ENCODE measurements at regions not wholly inside any gene's neighbourhood (a gene's known extent, or its start where the extent isn't known, plus 50 kb on each side); places are given as distances from the start of the nearest gene placed in this dataset.
"Not testable (repeated sequence)": the region's sequence is repeated elsewhere in the genome, so short reads cannot be mapped to it uniquely, and the experiment has no call there.

DNA sequence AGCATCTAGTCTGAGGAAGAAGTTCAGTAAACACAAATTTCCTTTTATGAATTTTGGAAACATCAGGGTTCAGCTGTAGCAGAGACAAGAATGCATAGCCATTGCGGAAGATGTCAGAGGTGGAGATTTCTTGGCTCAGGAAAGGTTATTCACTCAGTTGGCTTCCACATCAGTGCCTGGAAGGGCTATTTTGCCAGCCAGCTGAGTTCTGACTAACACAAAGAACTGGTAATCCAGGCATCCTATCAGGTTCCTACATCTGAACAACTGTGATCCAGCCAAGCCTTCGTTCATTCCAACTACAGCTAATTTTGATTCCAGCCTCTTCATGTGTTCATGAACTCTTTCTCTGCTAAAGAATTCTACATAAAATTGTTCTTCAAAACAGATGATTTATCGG is 965.6 kb downstream of the XPNPEP1 start:
- Mint-ChIP-seq H3K27ac (no peak overlapping the region), H3K27me3 (no peaks in the 10 kb centered on the region)

GRCh38 chr10:108956149-108956548 is 967.2 kb downstream of the XPNPEP1 start:
- no peaks in the 10 kb centered on the region for H3K4me1 Mint-ChIP-seq
- H3K4me3 Mint-ChIP-seq: no peak overlapping the region
- no peak for DNase-seq
- H3K9me3 Mint-ChIP-seq: peaks cover 11% of the 10 kb centered on the region
- no peak for ATAC-seq (ENCODE audit: low read depth)
- POLR2A ChIA-PET: no interaction called here
- no peaks in the 10 kb centered on the region for H3K27me3 Mint-ChIP-seq
- H3K27ac Mint-ChIP-seq: no peak overlapping the region
- H3K36me3 Mint-ChIP-seq: no peaks in the 10 kb centered on the region

More for the DNA sequence above, 965.6 kb downstream of the XPNPEP1 start:
- POLR2A ChIA-PET: no interaction called here
- no peak for ATAC-seq (ENCODE audit: low read depth)
- DNase-seq: no peak
- Mint-ChIP-seq H3K4me3 (no peak overlapping the region), H3K4me1 (no peaks in the 10 kb centered on the region), H3K36me3 (no peaks in the 10 kb centered on the region), H3K9me3 (peaks cover 6% of the 10 kb centered on the region)

- not testable (repeated sequence) for H3K9me3 Mint-ChIP-seq; ATAC-seq (ENCODE audit: low read depth); H3K27me3 Mint-ChIP-seq
Measured at GRCh38 chr10:108920029-108920428, 1003.3 kb downstream of the XPNPEP1 start.

DNA sequence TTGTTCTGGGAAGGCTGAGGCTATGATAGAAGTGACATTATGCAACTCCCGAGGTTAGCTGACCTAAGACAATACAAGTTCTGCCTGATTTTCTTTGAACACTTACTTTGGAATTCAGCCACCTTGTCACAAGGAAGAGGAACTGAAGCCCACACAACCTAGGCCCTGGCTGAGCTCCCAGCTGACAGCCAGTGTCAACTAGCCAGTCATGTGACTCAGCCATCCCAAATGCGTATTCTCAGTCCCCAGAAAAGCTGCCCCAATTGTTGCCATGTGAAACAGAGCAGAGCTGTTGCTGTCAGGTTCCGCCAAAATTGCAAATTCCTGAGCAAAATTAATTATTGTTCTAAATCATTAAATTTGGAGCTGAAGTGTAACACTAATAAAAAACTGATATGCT is 1010.0 kb downstream of the XPNPEP1 start:
- ATAC-seq (ENCODE audit: low read depth) (no peak), DNase-seq (no peak)
- no peaks in the 10 kb centered on the region for H3K4me1 Mint-ChIP-seq
- H3K27me3 Mint-ChIP-seq: peaks cover 11% of the 10 kb centered on the region
- POLR2A ChIA-PET: no interaction called here
- H3K36me3 Mint-ChIP-seq: no peaks in the 10 kb centered on the region
- H3K4me3 Mint-ChIP-seq: no peak overlapping the region
- H3K27ac Mint-ChIP-seq: no peak overlapping the region
- H3K9me3 Mint-ChIP-seq: peaks cover 2% of the 10 kb centered on the region

More at GRCh38 chr10:108920029-108920428, 1003.3 kb downstream of the XPNPEP1 start:
- DNase-seq, POLR2A ChIA-PET, H3K4me3 Mint-ChIP-seq, H3K27ac Mint-ChIP-seq, H3K4me1 Mint-ChIP-seq, H3K36me3 Mint-ChIP-seq: not testable (repeated sequence)

- POLR2A ChIA-PET: no interaction called here
- Mint-ChIP-seq H3K36me3 (no peaks in the 10 kb centered on the region), H3K9me3 (peaks cover 2% of the 10 kb centered on the region), H3K27ac (no peak overlapping the region), H3K4me3 (no peak overlapping the region), H3K27me3 (peaks cover 11% of the 10 kb centered on the region), H3K4me1 (no peaks in the 10 kb centered on the region)
- DNase-seq (no peak), ATAC-seq (ENCODE audit: low read depth) (no peak)
Measured at GRCh38 chr10:108911814-108912541, 1011.3 kb downstream of the XPNPEP1 start.

DNA sequence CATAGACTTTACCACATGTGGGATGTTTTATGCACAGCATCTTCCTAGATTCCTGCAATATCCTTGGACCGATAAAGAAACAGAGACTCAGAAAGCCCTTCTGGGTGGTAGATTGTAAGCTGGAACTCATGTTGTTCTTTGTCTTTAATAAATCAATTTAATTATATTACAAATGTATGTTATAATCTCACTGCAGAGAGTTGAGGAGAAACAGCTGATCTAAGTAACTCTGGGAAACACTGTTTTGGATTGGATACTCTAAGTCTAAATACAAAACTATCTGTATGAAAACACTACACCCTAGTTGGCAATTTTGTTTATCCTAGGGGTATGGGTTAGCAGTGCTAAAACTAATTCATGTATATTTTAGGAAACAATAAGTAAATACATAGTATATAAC is 1015.2 kb downstream of the XPNPEP1 start:
- Mint-ChIP-seq H3K4me1 (no peaks in the 10 kb centered on the region), H3K4me3 (no peak overlapping the region), H3K27ac (no peak overlapping the region), H3K9me3 (peaks cover 5% of the 10 kb centered on the region), H3K27me3 (peaks cover 9% of the 10 kb centered on the region), H3K36me3 (no peaks in the 10 kb centered on the region)
- POLR2A ChIA-PET: no interaction called here
- DNase-seq (no peak), ATAC-seq (ENCODE audit: low read depth) (no peak)

GRCh38 chr10:108905821-108906220 is 1017.5 kb downstream of the XPNPEP1 start:
- Mint-ChIP-seq H3K27me3 (no peaks in the 10 kb centered on the region), H3K27ac (no peak overlapping the region), H3K4me3 (no peak overlapping the region), H3K4me1 (no peaks in the 10 kb centered on the region), H3K9me3 (peaks cover 5% of the 10 kb centered on the region), H3K36me3 (no peaks in the 10 kb centered on the region)
- POLR2A ChIA-PET: no interaction called here
- DNase-seq: no peak
- no peak for ATAC-seq (ENCODE audit: low read depth)

- Mint-ChIP-seq H3K27me3 (no peaks in the 10 kb centered on the region), H3K27ac (no peak overlapping the region), H3K4me3 (no peak overlapping the region), H3K9me3 (peaks cover 3% of the 10 kb centered on the region), H3K4me1 (no peaks in the 10 kb centered on the region), H3K36me3 (no peaks in the 10 kb centered on the region)
- no peak for ATAC-seq (ENCODE audit: low read depth)
- POLR2A ChIA-PET: no interaction called here
- no peak for DNase-seq
Measured at GRCh38 chr10:108905171-108905570, 1018.1 kb downstream of the XPNPEP1 start.

DNA sequence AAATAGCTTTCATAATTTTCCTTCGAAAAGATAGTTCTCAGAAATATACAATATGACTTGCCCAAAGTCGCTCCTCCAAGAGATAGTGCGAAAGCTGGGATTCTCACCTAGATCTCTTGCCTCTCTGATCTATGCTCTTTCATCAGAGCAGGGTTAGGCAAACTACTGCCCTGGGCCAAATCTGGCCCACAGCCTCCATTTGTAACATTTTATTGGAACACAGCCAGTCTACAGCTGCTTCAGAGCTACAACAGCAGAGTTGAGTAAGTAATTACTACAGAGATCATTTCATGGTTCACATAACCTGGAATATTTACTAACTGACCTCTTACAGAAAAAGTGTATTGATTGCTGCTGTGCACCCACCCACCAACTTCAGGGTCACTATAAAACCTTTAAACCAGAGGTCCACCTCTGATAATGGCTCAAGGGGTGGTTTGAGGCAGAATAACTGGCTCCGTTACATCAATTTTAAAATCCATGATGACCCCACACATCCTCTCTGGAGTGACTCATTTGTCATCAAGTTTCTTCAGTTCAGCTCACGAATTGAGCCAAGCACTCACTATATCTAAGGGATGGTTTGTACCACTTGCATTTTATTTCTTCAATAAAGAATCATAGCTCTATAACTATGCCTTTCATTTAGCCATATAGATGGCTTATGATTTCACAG is 1019.0 kb downstream of the XPNPEP1 start:
- Mint-ChIP-seq H3K36me3 (no peaks in the 10 kb centered on the region), H3K9me3 (peaks cover 3% of the 10 kb centered on the region), H3K27ac (no peak overlapping the region), H3K27me3 (no peaks in the 10 kb centered on the region), H3K4me1 (no peaks in the 10 kb centered on the region), H3K4me3 (no peak overlapping the region)
- POLR2A ChIA-PET: no interaction called here
- ATAC-seq (ENCODE audit: low read depth) (no peak), DNase-seq (no peak)

GRCh38 chr10:108902619-108903285 is 1020.6 kb downstream of the XPNPEP1 start:
- no peak for ATAC-seq (ENCODE audit: low read depth)
- Mint-ChIP-seq H3K27ac (no peak overlapping the region), H3K4me1 (no peaks in the 10 kb centered on the region), H3K9me3 (peaks cover 3% of the 10 kb centered on the region), H3K27me3 (no peaks in the 10 kb centered on the region), H3K4me3 (no peak overlapping the region), H3K36me3 (no peaks in the 10 kb centered on the region)
- POLR2A ChIA-PET: no interaction called here
- no peak for DNase-seq

DNA sequence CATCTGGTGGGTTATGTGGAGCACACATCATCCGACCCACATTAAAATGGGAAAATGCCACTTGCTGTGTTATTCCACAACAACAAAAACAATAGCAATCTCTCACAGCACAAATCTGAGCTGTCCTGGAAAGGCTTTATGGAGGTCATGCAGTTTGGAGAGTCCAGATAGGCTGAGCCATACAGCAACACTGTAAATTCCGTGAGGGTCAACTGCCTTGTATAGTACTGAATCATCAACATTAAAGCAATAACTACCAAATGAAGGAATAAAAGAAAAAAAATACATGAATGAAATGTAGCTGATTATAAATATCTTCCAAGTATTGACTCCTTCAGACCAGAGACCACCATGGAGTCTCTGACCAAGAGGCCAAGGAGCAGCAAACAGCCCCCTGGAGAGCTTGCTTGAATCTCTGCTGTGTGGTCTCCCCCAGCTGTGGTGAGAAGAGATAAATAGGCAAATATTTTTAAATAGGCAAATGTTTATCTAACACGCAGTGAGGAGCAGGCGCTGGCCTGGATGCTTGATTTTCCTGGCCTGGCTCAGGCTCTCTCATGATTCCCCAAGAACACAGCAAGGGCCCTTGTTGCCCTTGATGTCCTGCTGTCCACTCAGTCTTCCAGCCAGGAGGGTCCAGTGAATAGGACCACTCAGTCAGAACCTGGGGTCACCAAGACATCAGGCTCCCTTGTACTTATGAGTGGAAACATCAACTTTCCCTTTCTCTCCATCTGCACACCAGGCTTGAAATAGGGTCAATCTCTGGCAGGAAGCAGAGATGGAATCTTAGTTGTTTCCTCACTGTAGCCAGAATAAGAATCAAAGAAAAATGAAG is 1021.3 kb downstream of the XPNPEP1 start:
- Mint-ChIP-seq H3K9me3 (peaks cover 3% of the 10 kb centered on the region), H3K36me3 (no peaks in the 10 kb centered on the region), H3K4me3 (no peak overlapping the region), H3K4me1 (no peaks in the 10 kb centered on the region), H3K27ac (no peak overlapping the region), H3K27me3 (no peaks in the 10 kb centered on the region)
- no peak for ATAC-seq (ENCODE audit: low read depth)
- DNase-seq: no peak
- POLR2A ChIA-PET: no interaction called here

DNA sequence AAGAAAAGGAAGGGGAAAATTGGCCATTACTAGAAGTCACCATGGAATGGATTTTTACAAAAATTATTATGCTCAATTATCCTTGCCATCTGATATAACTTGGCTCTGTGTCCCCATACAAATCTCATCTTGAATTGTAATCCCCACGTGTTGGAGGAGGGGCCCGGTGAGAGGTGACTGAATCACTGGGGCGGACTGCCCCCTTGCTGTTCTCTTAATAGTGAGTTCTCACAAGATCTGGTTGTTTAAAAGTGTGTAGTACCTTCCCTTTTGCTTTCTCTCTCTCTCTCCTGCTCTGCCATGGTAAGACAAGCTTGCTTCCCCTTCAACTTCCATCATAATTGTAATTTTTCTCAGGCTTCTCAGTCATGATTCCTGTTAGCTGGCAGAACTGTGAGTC is 1023.6 kb downstream of the XPNPEP1 start:
- Mint-ChIP-seq H3K27ac (no peak overlapping the region), H3K27me3 (no peaks in the 10 kb centered on the region), H3K9me3 (peaks cover 3% of the 10 kb centered on the region), H3K4me3 (no peak overlapping the region), H3K4me1 (no peaks in the 10 kb centered on the region), H3K36me3 (no peaks in the 10 kb centered on the region)
- POLR2A ChIA-PET: no interaction called here
- DNase-seq (no peak), ATAC-seq (ENCODE audit: low read depth) (no peak)

All from activated naive CD8-positive, alpha-beta T cell treated with anti-CD3 and anti-CD28 coated beads, Interleukin-2, amount 10 ng/mL, durations not matched to agents 7 days and 5 days (primary cell).